PC-9 (cell line): ENCODE measurements at regions not wholly inside any gene's neighbourhood (a gene's known extent, or its start where the extent isn't known, plus 50 kb on each side); places are given as distances from the start of the nearest gene placed in this dataset.
"Not testable (repeated sequence)": the region's sequence is repeated elsewhere in the genome, so short reads cannot be mapped to it uniquely, and the experiment has no call there.

Experiments used
- CTCF ChIP-seq: fragments of 200-600 bp; sonication (generic); conservative IDR thresholded peaks from 2 replicates; pipeline ENCODE4 v1.6.1; 2017; ENCODE audit warnings: mixed run types, antibody characterized with exemption, mild to moderate bottlenecking, moderate library complexity
- EZH2 ChIP-seq: fragments of 200-600 bp; sonication (generic); IDR thresholded peaks from 2 replicates; pipeline ENCODE4 v1.8.0; 2017; ENCODE audit warnings: antibody characterized with exemption, low read depth

DNA sequence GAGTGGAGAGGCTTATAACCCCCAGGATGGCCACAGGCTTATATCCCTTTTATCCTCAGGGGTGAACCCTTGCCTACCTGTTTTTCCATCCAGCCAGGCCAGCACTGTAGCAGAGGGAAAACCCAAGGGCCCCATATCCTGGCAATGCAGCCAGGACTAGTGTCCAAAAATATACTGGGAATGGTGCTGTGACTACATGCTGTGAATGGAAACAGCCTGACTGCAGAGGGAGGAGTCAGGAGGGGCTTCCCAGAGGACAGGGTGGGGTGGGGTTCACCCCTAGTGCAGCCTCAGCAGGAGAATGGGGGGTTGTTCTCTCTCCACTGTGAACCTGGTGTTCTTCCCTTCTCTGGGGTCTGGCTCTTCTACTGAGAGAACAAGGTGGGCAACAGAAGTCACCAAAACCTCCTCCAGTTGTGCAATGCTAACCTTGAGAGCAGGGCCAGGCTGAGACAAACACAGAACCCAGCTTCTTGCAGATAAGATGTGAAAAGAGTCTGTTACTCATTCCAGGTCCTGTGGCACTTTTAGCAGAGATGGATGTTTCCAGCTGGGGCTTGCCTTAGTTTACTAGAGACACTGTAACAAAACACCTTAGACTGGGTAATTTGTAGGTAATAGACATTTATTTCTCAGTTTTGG, 198.2 kb upstream of the PLGLB2 start:
- TF ChIP-seq CTCF, EZH2: not testable (repeated sequence)
